WERI-Rb-1 (cell line): ENCODE measurements at regions not wholly inside any gene's neighbourhood (a gene's known extent, or its start where the extent isn't known, plus 50 kb on each side); places are given as distances from the start of the nearest gene placed in this dataset.

Experiments used
- DNase-seq: peaks from one replicate; pipeline ENCODE4 v3.0.0-alpha.2; 2020
- H3K27ac ChIP-seq: fragments of 250-450 bp; sonication (Bioruptor Pico); 2 replicates; pipeline ENCODE4 v1.5.1; 2020; ENCODE audit warnings: mild to moderate bottlenecking, moderate library complexity
- H3K27me3 ChIP-seq: fragments of 250-450 bp; sonication (Bioruptor Pico); 2 replicates; pipeline ENCODE4 v1.5.1; 2021; ENCODE audit warnings: mild to moderate bottlenecking, low read depth, moderate library complexity; ENCODE audit not compliant: insufficient read depth, severe bottlenecking
- H3K36me3 ChIP-seq: fragments of 250-450 bp; sonication (Bioruptor Pico); 2 replicates; pipeline ENCODE4 v1.5.1; 2020; ENCODE audit warnings: mild to moderate bottlenecking, moderate library complexity
- H3K4me3 ChIP-seq: 2 replicates; pipeline ENCODE4 v1.5.1; 2011; ENCODE audit warnings: low read depth, mild to moderate bottlenecking, control low read depth, low read length
- H3K9me3 ChIP-seq: fragments of 250-450 bp; sonication (Bioruptor Pico); 2 replicates; pipeline ENCODE4 v1.5.1; 2021; ENCODE audit warnings: mild to moderate bottlenecking, moderate library complexity; ENCODE audit not compliant: severe bottlenecking
- TF ChIP-seq, protein P1 (sequence below): IDR thresholded peaks from 2 replicates; pipeline ENCODE4 v1.5.1; 2011; ENCODE audit warnings: low read depth, mild to moderate bottlenecking, control low read depth, inconsistent platforms, low read length

DNA sequence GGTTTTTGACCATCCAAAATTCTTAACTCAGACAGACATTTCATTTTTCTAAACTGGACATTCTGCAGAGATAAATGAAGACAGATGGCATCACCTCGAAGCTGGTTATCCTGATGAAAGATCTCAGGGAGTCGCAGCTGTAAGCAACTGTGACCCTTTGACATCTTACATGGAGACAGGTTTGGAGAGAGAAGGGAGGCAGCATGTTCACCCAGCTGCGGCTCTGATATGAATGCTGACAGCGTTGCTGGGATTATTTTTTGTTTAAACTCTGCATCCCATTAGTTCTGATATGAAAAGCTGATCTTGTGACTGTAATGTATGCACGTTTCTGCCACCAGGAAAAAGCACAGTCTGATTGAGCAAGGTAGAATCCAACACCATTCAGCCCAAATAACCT, 89.4 kb downstream of the C6orf118 start:
- Histone ChIP-seq H3K27me3 (no peaks in the 10 kb centered on the region), H3K9me3 (no peaks in the 10 kb centered on the region), H3K27ac (no peak overlapping the region), H3K4me3 (no peak overlapping the region), H3K36me3 (no peaks in the 10 kb centered on the region)
- DNase-seq: no peak
- TF ChIP-seq, protein P1, sequence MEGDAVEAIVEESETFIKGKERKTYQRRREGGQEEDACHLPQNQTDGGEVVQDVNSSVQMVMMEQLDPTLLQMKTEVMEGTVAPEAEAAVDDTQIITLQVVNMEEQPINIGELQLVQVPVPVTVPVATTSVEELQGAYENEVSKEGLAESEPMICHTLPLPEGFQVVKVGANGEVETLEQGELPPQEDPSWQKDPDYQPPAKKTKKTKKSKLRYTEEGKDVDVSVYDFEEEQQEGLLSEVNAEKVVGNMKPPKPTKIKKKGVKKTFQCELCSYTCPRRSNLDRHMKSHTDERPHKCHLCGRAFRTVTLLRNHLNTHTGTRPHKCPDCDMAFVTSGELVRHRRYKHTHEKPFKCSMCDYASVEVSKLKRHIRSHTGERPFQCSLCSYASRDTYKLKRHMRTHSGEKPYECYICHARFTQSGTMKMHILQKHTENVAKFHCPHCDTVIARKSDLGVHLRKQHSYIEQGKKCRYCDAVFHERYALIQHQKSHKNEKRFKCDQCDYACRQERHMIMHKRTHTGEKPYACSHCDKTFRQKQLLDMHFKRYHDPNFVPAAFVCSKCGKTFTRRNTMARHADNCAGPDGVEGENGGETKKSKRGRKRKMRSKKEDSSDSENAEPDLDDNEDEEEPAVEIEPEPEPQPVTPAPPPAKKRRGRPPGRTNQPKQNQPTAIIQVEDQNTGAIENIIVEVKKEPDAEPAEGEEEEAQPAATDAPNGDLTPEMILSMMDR: no peak

DNA sequence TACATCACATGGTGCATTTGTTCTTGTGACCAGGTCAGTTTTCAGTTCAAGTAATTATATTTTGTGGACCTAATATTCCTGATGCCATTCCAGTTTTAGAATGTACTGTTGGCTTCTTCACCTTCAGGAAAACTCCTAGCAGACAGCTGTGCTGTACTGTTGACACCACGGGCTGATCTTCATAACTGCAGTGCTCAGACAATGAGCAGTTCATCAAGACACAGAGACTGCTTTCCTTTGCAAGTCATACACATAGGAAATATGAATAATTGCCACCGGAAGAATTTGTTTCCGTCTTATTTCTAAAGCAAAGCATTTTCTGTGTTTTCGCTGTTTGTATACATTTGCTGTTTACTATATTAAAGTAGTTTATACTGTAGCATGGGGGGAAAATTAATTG, 89.8 kb downstream of the C6orf118 start:
- DNase-seq: no peak
- H3K9me3 ChIP-seq: no peaks in the 10 kb centered on the region
- no peaks in the 10 kb centered on the region for H3K27me3 ChIP-seq
- no peak overlapping the region for H3K27ac ChIP-seq
- no peak overlapping the region for H3K4me3 ChIP-seq
- TF ChIP-seq, protein P1: no peak
- H3K36me3 ChIP-seq: no peaks in the 10 kb centered on the region

DNA sequence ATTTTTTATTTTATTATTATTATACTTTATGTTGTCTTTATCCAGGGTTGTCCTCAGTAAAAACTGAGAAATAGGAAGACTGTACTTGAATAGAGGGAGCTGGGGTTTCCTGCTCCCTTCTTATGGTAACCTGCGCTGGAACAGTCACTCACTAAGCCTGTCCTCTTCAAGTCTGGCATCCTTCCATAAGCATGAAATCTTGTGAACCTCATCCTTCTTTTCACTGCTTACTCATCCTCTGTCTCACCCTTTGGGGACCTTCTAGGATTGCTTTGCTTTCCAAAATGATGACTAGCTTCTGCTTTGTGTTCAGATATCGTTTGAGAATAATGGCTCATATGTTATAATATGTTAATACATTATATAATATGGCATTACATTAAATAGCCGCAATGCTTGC, 90.6 kb downstream of the C6orf118 start:
- TF ChIP-seq, protein P1: no peak
- Histone ChIP-seq H3K27ac (no peak overlapping the region), H3K36me3 (no peaks in the 10 kb centered on the region), H3K9me3 (no peaks in the 10 kb centered on the region), H3K27me3 (no peaks in the 10 kb centered on the region), H3K4me3 (no peak overlapping the region)
- DNase-seq: no peak

DNA sequence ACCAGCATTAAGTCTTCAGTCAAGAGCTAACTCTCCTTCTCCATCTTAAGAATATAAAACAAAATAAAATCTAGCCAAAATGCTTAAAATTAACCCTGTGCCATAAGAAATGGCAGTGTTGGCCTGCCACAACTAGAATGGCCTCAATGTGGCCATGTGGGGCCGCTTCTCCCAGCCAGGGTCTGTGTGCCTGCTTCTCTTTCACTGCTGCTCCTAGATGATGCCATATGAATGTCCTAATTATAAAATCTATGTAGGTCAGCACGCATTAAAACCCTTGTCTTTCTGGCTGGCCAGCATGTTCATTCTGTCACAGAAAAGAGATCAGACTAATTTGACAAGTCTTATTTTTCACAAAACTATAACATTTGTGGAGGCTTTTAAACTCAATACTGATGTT, 102.6 kb downstream of the C6orf118 start:
- Histone ChIP-seq H3K9me3 (no peaks in the 10 kb centered on the region), H3K4me3 (no peak overlapping the region), H3K36me3 (no peaks in the 10 kb centered on the region), H3K27ac (peak overlapping the region; percentile 72), H3K27me3 (no peaks in the 10 kb centered on the region)
- no peak for DNase-seq
- TF ChIP-seq, protein P1: no peak

GRCh38 chr6:165205632-165206031, 103.8 kb downstream of the C6orf118 start:
- H3K27me3 ChIP-seq: no peaks in the 10 kb centered on the region
- no peak overlapping the region for H3K4me3 ChIP-seq
- TF ChIP-seq, protein P1: no peak
- H3K27ac ChIP-seq: peak overlapping the region; percentile 72
- H3K9me3 ChIP-seq: no peaks in the 10 kb centered on the region
- no peaks in the 10 kb centered on the region for H3K36me3 ChIP-seq
- DNase-seq: no peak

- Histone ChIP-seq H3K27me3 (no peaks in the 10 kb centered on the region), H3K9me3 (no peaks in the 10 kb centered on the region), H3K27ac (peak overlapping the region; percentile 72), H3K4me3 (no peak overlapping the region), H3K36me3 (no peaks in the 10 kb centered on the region)
- TF ChIP-seq, protein P1: no peak
- peak; percentile 88 for DNase-seq
Observed at GRCh38 chr6:165204807-165205545, 104.4 kb downstream of the C6orf118 start.
